MCF 10A (cell line): ENCODE measurements at regions not wholly inside any gene's neighbourhood (a gene's known extent, or its start where the extent isn't known, plus 50 kb on each side); places are given as distances from the start of the nearest gene placed in this dataset.

Experiments
- BruUV-seq: library from RNA; stranded (reverse); fragments of 400-500 nt; replicated peaks from 2 replicates; lab custom pipeline; 2021; lab: Mats Ljungman, UMichigan
- CTCF ChIA-PET: fragments of 300-600 bp; sonication (Branson Sonifier 250); formaldehyde crosslinking; extraction: SDS; loops from one replicate; lab custom pipeline; 2021; ENCODE audit warnings: antibody characterized with exemption, inconsistent platforms; lab: Yijun Ruan, JAX
- POLR2A ChIA-PET: fragments of 300-600, 350-650 bp; sonication (Branson Sonifier 250); formaldehyde crosslinking; extraction: SDS; loops from one replicate; lab custom pipeline; 2020; ENCODE audit warnings: antibody characterized with exemption, inconsistent platforms; lab: Yijun Ruan, JAX
- DNase-seq: peaks from one replicate; pipeline ENCODE4 v3.0.0-alpha.2; 2018; ENCODE audit not compliant: unreplicated experiment
- H3K27ac Mint-ChIP-seq: one replicate; pipeline ENCODE4 v1.8.0; 2022; ENCODE audit warnings: mild to moderate bottlenecking, low read depth, mixed read lengths; ENCODE audit not compliant: unreplicated experiment
- H3K27me3 Mint-ChIP-seq: one replicate; pipeline ENCODE4 v1.8.0; 2022; ENCODE audit warnings: mixed read lengths; ENCODE audit not compliant: insufficient read depth, unreplicated experiment
- H3K36me3 Mint-ChIP-seq: one replicate; pipeline ENCODE4 v1.8.0; 2022; ENCODE audit warnings: mild to moderate bottlenecking, moderate library complexity, mixed read lengths; ENCODE audit not compliant: insufficient read depth, unreplicated experiment
- H3K4me1 Mint-ChIP-seq: one replicate; pipeline ENCODE4 v1.8.0; 2022; ENCODE audit warnings: mixed read lengths; ENCODE audit not compliant: insufficient read depth, unreplicated experiment
- H3K4me3 Mint-ChIP-seq: one replicate; pipeline ENCODE4 v1.8.0; 2022; ENCODE audit warnings: mild to moderate bottlenecking, moderate library complexity, mixed read lengths; ENCODE audit not compliant: unreplicated experiment
- H3K9me3 Mint-ChIP-seq: one replicate; pipeline ENCODE4 v1.8.0; 2022; ENCODE audit warnings: mixed read lengths; ENCODE audit not compliant: unreplicated experiment
- intact Hi-C: fragments of 100-400 bp; cut with micrococcal nuclease; formaldehyde crosslinking; loops from 2 replicates; pipeline ENCODE4 v1.14.1; 2022
- TF ChIP-seq, protein P1 (sequence below): fragments of 200-600 bp; IDR thresholded peaks from one replicate; pipeline ENCODE4 v1.8.0; 2022; ENCODE audit warnings: antibody characterized with exemption, mild to moderate bottlenecking; ENCODE audit not compliant: unreplicated experiment

DNA sequence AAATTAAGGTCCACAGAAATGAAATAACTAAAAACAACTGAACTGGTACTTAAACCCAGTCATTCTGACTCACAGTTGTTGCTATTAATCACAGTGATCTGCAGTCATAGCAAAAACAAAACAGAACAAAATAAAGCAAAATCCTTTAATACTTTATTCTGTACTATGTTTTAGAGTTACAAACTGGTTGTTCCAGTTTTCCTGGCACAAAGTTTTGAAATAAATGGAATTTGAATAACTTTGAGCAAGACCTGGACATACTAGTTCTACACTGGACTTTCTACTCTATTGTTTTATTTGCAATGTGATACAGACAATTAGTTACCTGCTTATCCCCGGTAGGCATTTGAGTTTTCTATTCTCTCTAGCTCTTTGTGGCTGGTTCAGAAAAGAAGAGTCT is 147.9 kb downstream of the DMRT2 start:
- no peaks in the 10 kb centered on the region for H3K36me3 Mint-ChIP-seq
- peaks cover 8% of the 10 kb centered on the region for H3K9me3 Mint-ChIP-seq
- POLR2A ChIA-PET: no interaction called here
- DNase-seq: no peak
- TF ChIP-seq, protein P1, sequence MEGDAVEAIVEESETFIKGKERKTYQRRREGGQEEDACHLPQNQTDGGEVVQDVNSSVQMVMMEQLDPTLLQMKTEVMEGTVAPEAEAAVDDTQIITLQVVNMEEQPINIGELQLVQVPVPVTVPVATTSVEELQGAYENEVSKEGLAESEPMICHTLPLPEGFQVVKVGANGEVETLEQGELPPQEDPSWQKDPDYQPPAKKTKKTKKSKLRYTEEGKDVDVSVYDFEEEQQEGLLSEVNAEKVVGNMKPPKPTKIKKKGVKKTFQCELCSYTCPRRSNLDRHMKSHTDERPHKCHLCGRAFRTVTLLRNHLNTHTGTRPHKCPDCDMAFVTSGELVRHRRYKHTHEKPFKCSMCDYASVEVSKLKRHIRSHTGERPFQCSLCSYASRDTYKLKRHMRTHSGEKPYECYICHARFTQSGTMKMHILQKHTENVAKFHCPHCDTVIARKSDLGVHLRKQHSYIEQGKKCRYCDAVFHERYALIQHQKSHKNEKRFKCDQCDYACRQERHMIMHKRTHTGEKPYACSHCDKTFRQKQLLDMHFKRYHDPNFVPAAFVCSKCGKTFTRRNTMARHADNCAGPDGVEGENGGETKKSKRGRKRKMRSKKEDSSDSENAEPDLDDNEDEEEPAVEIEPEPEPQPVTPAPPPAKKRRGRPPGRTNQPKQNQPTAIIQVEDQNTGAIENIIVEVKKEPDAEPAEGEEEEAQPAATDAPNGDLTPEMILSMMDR: no peak
- H3K4me1 Mint-ChIP-seq: no peaks in the 10 kb centered on the region
- no peak overlapping the region for H3K4me3 Mint-ChIP-seq
- BruUV-seq: no TSS peak
- CTCF ChIA-PET: interaction anchor here (0.6 kb wide), 2 partner anchors 44 to 231 kb away, joined by 3 read pairs; no protein-coding TSS in a partner anchor
- H3K27me3 Mint-ChIP-seq: no peaks in the 10 kb centered on the region
- intact Hi-C loops: no loop called here
- H3K27ac Mint-ChIP-seq: no peak overlapping the region

DNA sequence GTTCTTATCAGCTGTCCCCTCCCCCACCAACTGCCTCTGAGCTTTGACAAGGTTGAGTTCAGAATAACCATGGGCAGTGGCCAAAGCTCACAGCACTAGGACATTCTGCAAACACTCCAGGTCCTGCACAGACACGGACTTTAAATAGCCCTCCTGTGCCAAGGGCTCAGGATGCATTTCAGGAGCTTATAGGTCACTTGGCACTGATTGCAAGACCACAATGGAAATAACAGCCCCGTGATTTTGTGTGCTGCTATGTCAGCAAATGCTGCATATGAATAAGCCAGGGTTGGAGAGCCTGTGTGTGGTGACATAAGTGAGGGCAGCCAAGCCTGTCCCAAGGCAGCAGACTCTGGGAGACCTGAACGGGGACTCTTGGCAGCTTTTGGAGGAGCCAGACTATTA is 150.7 kb downstream of the DMRT2 start:
- Mint-ChIP-seq H3K4me1 (no peaks in the 10 kb centered on the region), H3K27me3 (no peaks in the 10 kb centered on the region), H3K27ac (no peak overlapping the region), H3K9me3 (peaks cover 8% of the 10 kb centered on the region), H3K36me3 (no peaks in the 10 kb centered on the region), H3K4me3 (no peak overlapping the region)
- intact Hi-C loops: no loop called here
- TF ChIP-seq, protein P1: no peak
- no peak for DNase-seq
- BruUV-seq: no TSS peak
- ChIA-PET CTCF (interaction anchor here (0.5 to 0.9 kb wide), 4 partner anchors 29 to 637 kb away, joined by 3 to 4 read pairs (median 3); no protein-coding TSS in a partner anchor), POLR2A (interaction anchor here (0.7 kb wide), 1 partner anchor 143 kb away, joined by 3 read pairs; no protein-coding TSS in a partner anchor)

DNA sequence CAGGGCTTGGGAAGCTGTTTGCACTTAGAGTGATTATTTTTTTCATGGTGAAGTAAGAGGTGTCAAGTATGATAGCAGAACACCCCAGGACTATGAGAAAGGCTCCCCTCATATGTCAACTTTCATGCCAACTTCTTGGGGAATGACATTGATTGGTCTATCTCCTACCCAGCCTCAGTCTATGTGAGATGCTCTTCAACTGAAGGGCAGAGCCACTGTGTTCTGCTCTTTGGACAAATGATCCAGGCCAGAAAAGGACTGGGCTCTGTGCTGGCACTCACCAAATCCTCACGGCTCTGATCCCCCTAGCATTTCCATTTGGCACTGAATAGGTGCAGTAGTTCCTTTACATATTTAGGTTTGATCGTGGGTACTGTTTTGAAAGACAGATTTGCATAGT is 151.1 kb downstream of the DMRT2 start:
- H3K9me3 Mint-ChIP-seq: peaks cover 8% of the 10 kb centered on the region
- H3K36me3 Mint-ChIP-seq: no peaks in the 10 kb centered on the region
- CTCF ChIA-PET: interaction anchor here (0.6 to 0.9 kb wide), 2 partner anchors 56 to 636 kb away, joined by 3 read pairs; no protein-coding TSS in a partner anchor
- no peak overlapping the region for H3K4me3 Mint-ChIP-seq
- intact Hi-C loops: no loop called here
- no peaks in the 10 kb centered on the region for H3K4me1 Mint-ChIP-seq
- no TSS peak for BruUV-seq
- POLR2A ChIA-PET: no interaction called here
- no peaks in the 10 kb centered on the region for H3K27me3 Mint-ChIP-seq
- TF ChIP-seq, protein P1: no peak
- DNase-seq: no peak
- no peak overlapping the region for H3K27ac Mint-ChIP-seq

DNA sequence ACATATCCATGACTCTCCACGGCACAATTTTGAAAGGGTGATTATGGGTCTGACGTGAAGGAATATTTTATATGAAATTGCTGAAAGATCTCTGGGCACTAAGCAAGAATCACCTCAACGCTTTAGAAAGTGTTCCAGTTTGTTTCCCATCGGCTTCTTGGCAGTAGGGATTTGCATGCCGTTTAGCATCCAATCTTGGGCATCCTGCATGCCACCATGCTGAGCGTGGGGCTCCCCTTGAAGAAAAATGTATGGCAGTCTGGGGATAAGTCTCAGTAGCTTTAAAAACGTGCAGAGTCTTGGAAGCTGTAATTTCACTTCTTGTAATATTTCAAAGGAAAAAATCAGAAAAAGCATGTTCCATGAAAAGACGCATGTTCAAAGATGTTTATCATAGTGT is 151.7 kb downstream of the DMRT2 start:
- Mint-ChIP-seq H3K27ac (no peak overlapping the region), H3K9me3 (peaks cover 8% of the 10 kb centered on the region), H3K4me3 (no peak overlapping the region), H3K27me3 (no peaks in the 10 kb centered on the region), H3K4me1 (no peaks in the 10 kb centered on the region), H3K36me3 (no peaks in the 10 kb centered on the region)
- no peak for DNase-seq
- BruUV-seq: no TSS peak
- TF ChIP-seq, protein P1: no peak
- POLR2A ChIA-PET: no interaction called here
- intact Hi-C loops: no loop called here
- CTCF ChIA-PET: no interaction called here
